ENCODE measurements at regions not wholly inside any gene's neighbourhood (a gene's known extent, or its start where the extent isn't known, plus 50 kb on each side); places are given as distances from the start of the nearest gene placed in this dataset.

DNA sequence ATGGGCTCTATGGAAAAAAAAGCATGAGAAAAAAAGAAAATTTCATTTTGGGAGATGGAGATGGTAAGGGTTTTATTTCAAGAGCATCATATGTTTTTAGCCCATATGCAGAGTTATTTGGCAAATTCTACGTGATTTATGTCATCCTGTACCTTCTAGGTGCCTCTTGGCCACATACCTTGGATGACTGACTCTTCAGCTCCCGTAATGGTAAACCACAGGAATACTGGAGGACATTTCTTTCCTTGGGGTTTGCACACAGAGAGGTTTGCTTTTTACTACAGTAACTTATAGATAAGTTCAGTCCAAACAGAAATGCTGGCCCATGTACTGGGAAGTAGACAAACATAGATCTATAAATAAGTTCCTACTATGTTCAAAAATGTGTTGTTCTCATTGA lies 132.2 kb downstream of the SH3BGRL2 start:
- Histone ChIP-seq H3K9ac (ENCODE audit: low read length) (no peak overlapping the region), H3K4me3 (ENCODE audit: low read length) (no peak overlapping the region), H3K9me3 (ENCODE audit: control insufficient read depth, low read depth, low read length) (peaks cover 5% of the 10 kb centered on the region), H3K36me3 (ENCODE audit: control insufficient read depth, low read depth, low read length) (no peaks in the 10 kb centered on the region), H3K27me3 (ENCODE audit: control insufficient read depth, insufficient read depth, low read length) (no peaks in the 10 kb centered on the region), H3K27ac (ENCODE audit: low read length) (no peak overlapping the region), H3K4me1 (ENCODE audit: control insufficient read depth, low read depth, low read length) (no peaks in the 10 kb centered on the region)

DNA sequence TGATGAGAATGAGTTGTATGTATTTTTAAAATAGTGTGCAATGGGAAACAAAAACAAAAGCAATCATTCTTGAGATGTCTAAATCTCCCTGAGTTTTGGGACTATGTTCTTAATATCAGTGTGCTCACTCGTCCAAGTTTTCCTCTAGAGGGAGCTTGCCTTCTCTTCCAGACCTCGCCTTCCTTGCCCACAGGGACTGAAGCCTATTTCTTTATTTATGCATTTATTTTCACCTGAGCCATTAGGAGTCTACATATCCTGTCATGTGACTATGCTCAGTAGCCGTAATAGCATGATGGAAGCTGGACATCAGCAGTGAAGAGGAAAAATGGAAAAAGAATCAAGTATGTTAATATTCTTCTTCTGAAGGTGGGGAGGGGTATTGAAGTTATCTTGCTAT lies 131.2 kb downstream of the SH3BGRL2 start:
- no peaks in the 10 kb centered on the region for H3K27me3 ChIP-seq (ENCODE audit: control insufficient read depth, insufficient read depth, low read length)
- no peak overlapping the region for H3K27ac ChIP-seq (ENCODE audit: low read length)
- H3K36me3 ChIP-seq (ENCODE audit: control insufficient read depth, low read depth, low read length) = no peaks in the 10 kb centered on the region
- no peak overlapping the region for H3K9ac ChIP-seq (ENCODE audit: low read length)
- no peaks in the 10 kb centered on the region for H3K4me1 ChIP-seq (ENCODE audit: control insufficient read depth, low read depth, low read length)
- H3K4me3 ChIP-seq (ENCODE audit: low read length) = no peak overlapping the region
- H3K9me3 ChIP-seq (ENCODE audit: control insufficient read depth, low read depth, low read length) = peaks cover 5% of the 10 kb centered on the region

DNA sequence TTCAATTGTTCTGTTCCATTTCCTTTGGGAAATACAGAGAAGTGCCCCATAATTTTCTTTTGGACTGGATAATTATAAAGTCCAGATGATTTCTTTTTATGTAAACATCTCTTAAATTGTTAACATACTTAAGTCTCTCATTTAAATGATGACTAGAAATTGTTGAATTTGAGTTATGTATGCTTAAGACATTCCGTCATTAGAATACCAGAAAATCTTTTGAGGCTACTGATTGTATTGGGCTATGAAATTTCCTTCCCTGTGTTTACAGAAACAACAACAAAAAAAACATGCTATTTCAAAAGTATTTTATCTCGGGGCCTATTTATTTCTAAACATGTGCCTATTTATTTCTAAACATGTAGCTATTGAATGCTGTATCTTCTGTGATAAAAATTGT lies 125.4 kb downstream of the SH3BGRL2 start:
- Histone ChIP-seq H3K27me3 (ENCODE audit: control insufficient read depth, insufficient read depth, low read length) (no peaks in the 10 kb centered on the region), H3K27ac (ENCODE audit: low read length) (no peak overlapping the region), H3K4me1 (ENCODE audit: control insufficient read depth, low read depth, low read length) (peaks cover under 1% of the 10 kb centered on the region), H3K9ac (ENCODE audit: low read length) (no peak overlapping the region), H3K9me3 (ENCODE audit: control insufficient read depth, low read depth, low read length) (no peaks in the 10 kb centered on the region), H3K36me3 (ENCODE audit: control insufficient read depth, low read depth, low read length) (no peaks in the 10 kb centered on the region), H3K4me3 (ENCODE audit: low read length) (no peak overlapping the region)

DNA sequence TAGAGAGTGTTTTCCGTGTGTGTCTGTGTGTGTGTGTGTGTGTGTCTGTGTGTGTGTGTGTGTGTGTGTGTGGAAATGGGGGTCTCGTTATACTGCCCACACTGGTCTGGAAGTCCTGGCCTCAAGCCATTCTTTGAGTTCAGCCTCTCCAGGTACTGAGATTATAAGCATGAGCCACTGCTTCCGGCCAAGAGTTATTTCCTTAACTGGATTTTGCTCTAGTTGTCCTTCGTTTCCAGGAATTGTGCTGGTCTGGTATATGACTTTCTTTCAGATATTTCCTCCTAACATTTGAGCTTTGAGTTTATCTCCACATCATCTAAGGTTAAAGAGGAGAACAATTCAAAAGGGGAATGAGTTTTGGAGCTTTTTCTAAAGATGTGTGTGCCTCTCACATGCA lies 124.8 kb downstream of the SH3BGRL2 start:
- no peaks in the 10 kb centered on the region for H3K27me3 ChIP-seq (ENCODE audit: control insufficient read depth, insufficient read depth, low read length)
- H3K9me3 ChIP-seq (ENCODE audit: control insufficient read depth, low read depth, low read length) = no peaks in the 10 kb centered on the region
- H3K4me1 ChIP-seq (ENCODE audit: control insufficient read depth, low read depth, low read length) = peaks cover 5% of the 10 kb centered on the region
- H3K27ac ChIP-seq (ENCODE audit: low read length) = no peak overlapping the region
- no peak overlapping the region for H3K9ac ChIP-seq (ENCODE audit: low read length)
- no peaks in the 10 kb centered on the region for H3K36me3 ChIP-seq (ENCODE audit: control insufficient read depth, low read depth, low read length)
- no peak overlapping the region for H3K4me3 ChIP-seq (ENCODE audit: low read length)
